Activated T-helper 17 cell treated with anti-CD3 and anti-CD28 coated beads, Interleukin-2, amount 50 U/mL, for 72 hours (primary cell): ENCODE measurements at regions not wholly inside any gene's neighbourhood (a gene's known extent, or its start where the extent isn't known, plus 50 kb on each side); places are given as distances from the start of the nearest gene placed in this dataset.

Experiments used
- ATAC-seq: fragments of 150-1000 bp; cut with Tn5 transposase; replicated peaks from 2 replicates; pipeline ENCODE4 v1.10.0; 2021; ENCODE audit warnings: mild to moderate bottlenecking, moderate library complexity
- H3K27ac Mint-ChIP-seq: one replicate; pipeline ENCODE4 v1.8.0; 2022; ENCODE audit warnings: mixed read lengths
- H3K27me3 Mint-ChIP-seq: one replicate; pipeline ENCODE4 v1.8.0; 2022; ENCODE audit warnings: mixed read lengths
- H3K36me3 Mint-ChIP-seq: one replicate; pipeline ENCODE4 v1.8.0; 2022; ENCODE audit warnings: low read depth, mild to moderate bottlenecking, mixed read lengths
- H3K4me1 Mint-ChIP-seq: one replicate; pipeline ENCODE4 v1.8.0; 2022; ENCODE audit warnings: mixed read lengths
- H3K4me3 Mint-ChIP-seq: one replicate; pipeline ENCODE4 v1.8.0; 2022; ENCODE audit warnings: mild to moderate bottlenecking, mixed read lengths
- H3K9me3 Mint-ChIP-seq: one replicate; pipeline ENCODE4 v1.8.0; 2022; ENCODE audit warnings: mixed read lengths

DNA sequence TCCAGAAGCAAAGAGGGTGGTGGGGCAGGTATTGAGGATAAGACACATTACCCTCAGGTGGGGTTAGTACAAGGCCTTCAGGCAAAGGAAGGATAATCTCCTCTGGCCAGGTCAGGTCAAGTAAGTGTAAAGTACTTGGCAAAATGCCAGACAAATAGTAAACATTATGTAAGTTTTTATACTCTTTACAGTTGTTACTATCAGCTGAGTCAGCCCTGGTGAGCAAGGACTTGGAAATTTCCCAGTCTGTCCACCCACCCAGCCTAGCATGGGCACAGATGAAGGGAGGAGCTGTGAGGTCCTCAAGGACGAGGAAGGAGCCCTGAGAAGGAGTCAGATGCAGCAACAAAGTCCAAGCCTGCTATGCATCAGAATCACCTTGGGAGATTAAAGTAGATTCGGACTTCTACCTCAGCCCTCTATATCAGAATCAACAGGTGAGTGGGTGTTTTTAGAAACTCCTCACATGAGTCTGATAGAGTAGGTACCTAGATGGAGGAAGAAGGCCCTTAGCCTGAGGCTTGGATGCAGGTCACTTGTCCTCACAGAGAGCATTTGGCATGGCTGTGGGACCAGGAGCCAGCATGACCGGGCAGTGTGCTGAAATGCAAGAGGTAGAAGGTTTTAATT lies 50.2 kb upstream of the BARX1 start:
- peaks cover 3% of the 10 kb centered on the region for H3K27me3 Mint-ChIP-seq
- ATAC-seq = no peak

More for the DNA sequence above, 50.2 kb upstream of the BARX1 start:
- H3K27ac Mint-ChIP-seq = no peak overlapping the region
- H3K4me3 Mint-ChIP-seq = no peak overlapping the region
- no peaks in the 10 kb centered on the region for H3K9me3 Mint-ChIP-seq
- no peaks in the 10 kb centered on the region for H3K4me1 Mint-ChIP-seq
- no peaks in the 10 kb centered on the region for H3K36me3 Mint-ChIP-seq
